GM21737 (cell line): ENCODE measurements at regions not wholly inside any gene's neighbourhood (a gene's known extent, or its start where the extent isn't known, plus 50 kb on each side); places are given as distances from the start of the nearest gene placed in this dataset.
"Not testable (repeated sequence)": the region's sequence is repeated elsewhere in the genome, so short reads cannot be mapped to it uniquely, and the experiment has no call there.

Source experiments
- ATAC-seq: cut with Tn5 transposase; IDR thresholded peaks from one replicate; pipeline ENCODE4 v1.9.1; 2021; ENCODE audit warnings: mild to moderate bottlenecking, moderate library complexity; ENCODE audit not compliant: unreplicated experiment

DNA sequence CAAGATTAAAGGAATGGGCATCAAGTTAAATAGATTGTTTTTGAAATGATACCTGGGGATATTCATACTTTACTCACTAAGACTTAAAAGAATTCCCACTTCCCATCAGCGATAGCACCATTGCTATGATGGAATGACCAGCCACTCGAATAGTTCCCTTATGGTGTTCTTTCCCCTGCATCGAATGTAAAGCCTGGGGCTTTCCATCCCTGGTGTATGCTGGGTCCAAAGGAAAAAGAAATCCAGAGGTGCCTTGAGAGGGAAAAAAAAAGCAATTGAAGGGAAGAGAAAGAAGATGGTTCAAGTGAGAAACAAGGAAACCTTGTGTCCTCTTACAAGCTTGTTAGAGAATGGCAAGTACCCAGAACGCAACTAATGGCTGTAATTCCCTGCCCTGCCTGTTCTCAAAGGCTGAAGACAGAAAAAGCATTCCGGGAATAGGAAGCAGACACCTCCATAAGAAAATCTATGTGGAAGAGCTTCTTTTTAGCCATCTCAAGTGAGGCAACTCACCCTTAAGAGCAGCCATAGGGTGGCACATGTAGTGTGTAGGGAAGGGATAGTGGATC, 351.1 kb upstream of the DAB2 start:
- ATAC-seq = no peak

DNA sequence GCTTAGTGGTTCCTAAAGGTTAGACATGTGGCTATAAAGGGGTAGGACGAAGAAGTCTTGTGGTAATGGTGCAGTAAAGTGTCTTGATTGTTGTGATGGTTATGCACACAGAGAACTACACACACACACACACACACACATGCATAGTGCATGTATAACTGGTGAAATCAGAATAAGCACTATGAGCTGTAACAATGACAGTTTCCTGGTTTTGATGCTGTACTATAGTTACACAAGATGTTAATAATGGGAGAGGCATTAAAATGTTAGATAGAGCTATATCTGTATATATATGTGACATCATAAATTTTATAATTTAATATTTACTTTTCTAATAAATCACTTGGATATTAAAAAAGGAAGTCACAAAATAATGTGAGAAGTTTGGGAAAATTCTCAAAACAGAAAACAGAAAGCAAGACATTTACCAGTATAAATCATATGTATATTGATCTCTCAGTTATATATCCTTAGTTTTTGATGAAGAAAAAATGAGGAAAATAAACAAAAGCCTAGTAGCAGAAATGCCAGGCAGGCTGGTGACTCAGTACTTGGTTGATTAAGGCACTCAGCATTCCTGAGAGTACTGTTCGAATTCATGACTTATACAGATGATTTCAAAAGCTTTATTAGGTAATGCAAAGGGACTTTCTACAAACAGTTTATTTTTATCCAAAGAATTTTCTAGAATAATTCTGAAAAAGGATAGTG, 350.5 kb upstream of the DAB2 start:
- no peak for ATAC-seq

DNA sequence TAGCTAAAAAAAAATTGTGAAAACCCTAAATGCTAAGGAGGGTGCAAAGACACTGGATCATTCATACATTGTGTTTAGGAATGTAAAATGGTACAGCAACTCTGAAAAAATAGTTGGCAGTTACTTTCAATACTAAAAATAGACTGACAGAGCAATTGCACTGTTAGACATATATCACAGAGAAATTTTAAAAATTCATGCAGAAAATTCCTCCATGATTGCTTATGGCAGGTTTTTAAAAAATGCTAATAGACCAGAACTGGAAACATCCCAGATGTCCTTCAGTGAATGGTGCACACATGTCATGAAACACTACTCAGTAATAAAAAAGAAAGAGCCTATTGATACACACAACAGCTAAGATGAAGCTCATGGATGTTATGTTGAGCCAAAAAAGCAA, 349.8 kb upstream of the DAB2 start:
- no peak for ATAC-seq

DNA sequence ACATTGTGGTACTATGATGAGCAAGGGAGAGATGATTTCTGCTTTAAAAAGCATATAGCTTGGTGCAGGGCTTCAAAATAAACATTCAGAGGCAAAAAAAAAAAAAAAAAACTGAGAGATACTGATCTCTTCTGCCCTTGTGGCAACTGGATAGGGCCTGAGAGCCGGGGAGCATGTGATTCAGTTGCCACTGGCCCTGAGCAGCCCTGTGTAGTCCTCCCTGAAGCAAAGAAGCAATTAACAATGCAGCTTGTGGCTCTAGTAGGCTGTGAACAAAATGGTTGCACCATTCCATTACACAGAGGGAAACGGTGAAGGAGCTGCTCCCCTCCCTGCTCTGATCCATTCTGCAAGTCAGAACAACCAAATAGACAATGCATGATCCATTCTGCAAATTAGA, 347.5 kb upstream of the DAB2 start:
- ATAC-seq = no peak

DNA sequence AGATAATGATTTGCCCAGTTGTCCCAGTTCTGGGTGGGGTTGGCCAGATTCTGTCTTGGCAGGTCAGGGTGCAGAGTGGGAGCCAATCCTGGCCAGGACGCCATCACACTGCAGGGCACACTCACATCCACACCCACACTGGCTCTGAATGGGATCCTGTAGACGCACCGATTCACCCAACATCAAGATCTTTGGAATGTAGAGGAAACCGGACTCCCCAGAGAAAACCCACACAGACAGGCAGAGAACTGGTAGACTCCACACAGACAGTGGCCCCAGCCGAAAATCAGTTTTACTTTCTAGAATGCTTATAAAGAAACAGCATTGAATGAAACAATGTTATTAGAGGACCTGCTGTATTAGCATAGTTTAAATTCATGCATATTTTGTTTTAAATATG, 343.1 kb upstream of the DAB2 start:
- no peak for ATAC-seq

DNA sequence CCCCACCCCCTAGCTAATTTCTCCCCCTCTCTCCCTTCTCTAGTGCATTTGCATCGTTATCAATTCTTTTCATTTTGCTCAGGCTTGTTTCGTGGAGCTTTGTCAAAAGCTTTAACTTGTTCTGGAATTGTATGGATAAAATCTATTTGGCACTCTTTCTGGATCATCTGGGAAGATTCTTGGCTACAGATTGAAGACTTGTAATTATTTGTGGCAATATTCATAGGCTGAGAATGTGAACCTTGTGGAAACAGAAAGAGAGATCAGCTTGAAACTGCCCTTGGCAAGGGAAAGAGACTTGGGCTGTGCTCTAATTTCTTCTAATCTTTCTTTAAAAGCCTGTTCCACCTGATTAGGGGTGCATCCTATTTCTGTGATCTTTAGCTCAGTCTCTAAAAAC, 340.6 kb upstream of the DAB2 start:
- ATAC-seq = no peak

DNA sequence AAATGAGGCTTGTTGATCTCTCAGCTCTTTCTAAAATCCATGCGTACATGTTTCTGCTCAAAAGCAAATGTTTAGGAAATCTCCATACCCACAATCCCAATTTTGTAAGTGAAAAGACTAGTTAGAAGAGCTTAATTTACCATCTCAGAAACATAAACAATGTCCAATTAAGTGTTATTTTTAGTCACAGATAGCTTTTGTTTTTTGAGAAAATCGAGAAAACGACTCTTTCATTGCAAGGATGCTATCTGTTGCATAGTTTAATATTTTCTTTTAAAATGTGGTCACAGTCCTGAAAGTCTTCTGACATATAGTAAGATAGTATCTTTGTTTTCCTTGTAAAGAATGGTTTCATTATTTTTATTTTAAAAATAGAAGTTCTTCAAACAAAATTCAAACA, 338.0 kb upstream of the DAB2 start:
- no peak for ATAC-seq

DNA sequence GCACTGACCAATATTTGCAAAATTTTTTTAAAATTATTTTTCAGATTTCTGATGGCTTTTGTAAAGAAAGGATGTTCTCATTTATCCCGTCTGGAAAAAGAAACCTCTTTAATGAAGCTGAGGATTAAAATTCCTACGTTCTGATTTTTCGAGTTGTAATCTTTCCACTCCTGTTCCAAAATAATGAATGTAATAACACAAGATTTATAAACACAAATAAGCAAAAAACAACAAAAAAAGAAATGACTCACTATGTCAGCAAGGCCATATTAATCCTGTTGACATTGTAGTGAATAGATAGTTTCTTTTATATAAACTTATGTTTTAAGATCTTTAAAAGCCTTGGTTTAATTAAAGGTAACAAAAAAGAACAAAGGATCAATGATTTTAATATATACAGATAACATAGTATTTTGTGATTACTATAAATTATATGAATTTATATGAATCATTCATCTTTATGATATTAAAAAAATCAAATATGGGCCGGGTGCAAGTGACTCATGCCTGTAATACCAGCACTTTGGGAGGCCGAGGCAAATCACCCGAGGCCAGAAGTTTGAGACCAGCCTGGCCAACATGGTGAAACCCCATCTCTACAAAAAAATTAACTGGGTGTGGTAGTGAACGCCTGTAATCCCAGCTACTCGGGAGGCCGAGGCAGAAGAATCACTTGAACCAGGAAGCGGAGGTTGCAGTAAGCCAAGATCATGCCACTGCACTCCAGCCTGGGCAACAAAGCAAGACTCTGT, 336.6 kb upstream of the DAB2 start:
- no peak for ATAC-seq

DNA sequence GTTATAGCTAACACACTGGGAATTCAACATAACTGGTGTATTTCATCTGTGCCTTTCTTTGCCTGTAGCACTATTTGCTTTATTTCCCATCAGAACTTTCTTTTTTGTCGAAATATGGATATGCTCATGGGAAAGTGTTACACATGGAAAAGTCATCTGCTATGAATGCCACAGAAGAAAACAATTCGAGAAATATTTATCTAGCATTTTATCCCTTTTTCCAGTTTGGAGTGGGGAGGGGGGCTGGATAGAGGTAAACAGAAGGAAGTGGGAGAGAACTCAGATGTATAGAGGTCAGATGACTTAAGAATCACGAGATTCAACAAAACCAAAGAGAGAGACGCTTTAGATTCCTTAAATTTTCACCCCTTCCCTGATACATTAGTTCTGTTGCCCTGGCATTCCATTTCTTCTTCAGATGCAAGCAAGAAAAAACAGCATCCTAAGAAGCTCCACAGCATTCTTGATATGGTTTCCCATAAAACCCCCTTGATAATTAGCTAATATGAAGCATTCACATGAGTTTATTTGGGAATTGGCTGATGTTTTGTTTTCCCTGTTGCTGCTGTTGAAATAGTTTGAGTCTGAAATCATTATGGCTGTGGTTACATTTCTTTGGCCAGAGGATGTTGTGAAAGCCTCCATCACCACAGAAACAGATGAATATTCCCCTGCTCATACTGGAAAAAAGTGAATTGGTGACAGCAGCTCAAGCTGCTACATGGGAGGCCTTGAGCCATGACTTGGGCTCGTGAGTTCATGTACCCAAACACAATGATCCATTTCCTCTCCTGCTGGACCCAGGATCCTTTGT, 335.8 kb upstream of the DAB2 start:
- no peak for ATAC-seq

DNA sequence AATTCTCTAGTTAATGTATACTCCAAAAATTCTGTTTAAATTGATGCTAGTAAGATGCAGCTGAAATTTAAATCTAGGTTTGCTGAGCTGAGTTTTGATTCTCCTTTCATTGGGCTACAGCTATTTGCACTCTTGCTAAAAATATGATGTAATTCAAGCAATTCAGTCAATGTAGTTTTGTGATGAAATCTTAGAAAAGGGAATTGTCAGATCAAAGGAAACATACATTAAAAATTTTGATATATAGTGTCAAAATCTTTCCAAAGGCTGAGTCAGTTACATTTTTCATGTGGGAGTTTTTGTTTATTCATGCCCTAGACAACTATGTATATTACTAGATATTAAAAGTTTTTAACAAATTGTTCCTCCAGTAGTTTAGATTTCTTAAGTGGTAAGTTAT, 334.9 kb upstream of the DAB2 start:
- no peak for ATAC-seq

DNA sequence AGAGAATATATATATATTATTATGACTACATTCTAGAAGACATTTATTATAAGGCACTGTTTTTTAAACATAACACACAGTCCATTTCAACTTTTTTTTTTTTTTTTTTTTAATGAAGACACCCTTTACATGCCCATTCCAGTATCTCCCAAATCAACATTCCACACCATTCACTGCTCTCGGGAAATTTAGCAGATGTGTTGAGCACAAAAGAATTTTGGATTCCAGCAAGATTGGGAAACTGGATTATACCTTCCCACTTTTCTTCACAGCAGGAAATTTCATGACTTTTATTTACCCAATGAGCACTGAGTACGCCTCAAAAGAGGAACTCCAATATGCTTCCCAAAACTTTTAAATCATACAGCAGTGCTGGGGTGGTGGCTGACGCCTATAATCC, 333.6 kb upstream of the DAB2 start:
- ATAC-seq = no peak

DNA sequence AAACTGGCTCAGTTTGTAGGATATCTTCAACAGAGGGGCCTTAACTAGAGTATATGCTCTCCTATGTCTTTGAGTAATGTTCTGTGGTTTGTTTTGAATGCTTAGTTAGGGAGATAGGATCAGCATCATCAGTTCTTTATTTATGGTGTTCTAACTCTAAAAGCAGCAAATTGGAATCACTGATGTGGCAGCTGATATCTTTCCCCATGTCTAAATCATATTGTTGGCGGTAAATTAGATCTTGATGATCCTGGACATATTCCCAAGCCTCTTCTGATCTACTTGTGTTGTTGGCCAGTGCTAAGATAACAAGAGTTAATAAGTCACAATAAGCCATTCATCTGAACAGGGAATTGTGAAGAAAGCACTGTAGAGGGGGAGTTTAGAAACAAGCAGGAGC, 332.4 kb upstream of the DAB2 start:
- no peak for ATAC-seq

DNA sequence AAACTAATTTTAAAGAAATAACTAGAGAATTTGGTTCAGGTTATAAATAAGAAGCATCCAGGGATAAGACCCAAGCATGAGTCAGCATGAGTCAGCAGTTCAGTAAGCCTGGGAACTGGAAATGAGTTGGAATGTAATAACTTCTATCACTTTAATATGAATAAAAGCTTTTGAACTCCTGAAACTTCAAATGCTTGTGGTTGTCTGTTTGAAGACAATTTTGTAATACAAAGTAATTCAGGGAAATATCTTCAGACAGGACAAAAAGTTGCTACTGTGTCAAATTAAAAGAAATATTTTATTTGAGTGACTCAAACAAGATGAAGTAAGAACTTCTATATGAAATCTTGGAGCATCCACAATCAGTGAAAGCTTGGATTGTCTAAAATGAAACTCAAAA, 331.2 kb upstream of the DAB2 start:
- no peak for ATAC-seq

DNA sequence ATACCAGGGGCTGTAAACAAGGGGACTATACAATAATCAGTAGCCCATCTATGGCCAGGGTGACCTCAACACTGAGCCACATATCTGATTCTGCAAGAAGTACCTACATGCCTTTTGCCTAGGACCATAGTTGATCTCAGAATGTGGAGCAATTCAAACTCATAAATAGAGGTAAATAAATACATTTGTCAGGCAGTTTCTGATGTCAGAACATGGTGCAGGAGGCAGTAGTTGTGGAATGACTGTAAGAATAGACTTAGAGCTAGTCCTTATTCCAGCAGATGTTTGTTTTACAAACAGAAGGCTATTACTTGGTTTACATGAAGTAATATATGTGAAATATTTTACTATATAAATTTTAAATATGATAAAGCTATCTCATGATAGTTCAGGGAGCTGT, 330.7 kb upstream of the DAB2 start:
- no peak for ATAC-seq

DNA sequence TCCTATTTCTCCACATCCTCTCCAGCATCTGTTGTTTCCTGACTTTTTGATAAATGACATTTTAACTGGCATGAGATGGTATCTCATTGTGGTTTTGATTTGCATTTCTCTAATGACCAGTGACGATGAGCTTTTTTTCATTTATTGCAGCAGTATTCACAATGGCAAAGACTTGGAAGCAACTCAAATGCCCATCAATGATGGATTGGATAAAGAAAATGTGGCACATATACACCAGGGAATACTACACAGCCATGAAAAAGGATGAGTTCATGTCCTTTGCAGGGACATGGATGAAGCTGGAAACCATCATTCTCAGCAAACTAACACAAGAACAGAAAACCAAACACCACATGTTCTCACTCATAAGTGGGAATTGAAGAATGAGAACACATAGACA, 329.0 kb upstream of the DAB2 start:
- ATAC-seq = not testable (repeated sequence)

DNA sequence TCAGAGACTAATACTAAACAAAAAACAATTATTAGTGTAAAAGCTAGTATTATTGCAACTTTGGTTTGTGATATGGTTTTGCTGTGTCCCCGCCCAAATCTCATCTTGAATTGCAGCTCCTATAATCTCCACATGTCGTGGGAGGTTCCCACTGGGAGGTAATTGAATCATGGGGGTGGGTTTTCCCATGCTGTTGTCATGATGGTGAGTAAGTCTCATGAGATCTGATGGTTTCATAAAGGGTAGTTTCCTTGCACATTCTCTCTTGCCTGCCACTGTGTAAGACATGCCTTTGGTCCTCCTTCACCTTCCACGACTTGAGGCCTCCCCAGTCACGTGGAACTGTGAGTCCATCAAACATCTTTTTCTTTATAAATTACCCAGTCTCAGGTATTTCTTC, 325.9 kb upstream of the DAB2 start:
- no peak for ATAC-seq

DNA sequence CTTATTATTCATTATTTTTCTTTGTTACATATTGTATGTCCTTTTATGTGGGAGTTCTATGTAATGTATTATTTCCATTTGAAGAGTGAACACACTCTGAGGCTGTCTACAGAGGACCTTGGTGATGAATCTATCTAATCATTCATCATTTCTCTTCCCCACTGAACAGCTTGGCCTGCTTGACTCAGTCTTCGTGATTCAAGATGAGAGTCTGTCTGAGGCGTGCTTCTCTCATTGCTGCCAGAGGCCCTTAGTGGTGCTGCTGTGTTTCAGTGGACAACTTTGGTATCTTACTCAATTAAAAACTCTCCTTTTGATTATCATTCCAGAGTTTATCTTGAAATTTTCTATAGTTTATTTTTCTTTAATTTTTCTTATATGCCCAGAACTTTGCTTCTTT, 318.1 kb upstream of the DAB2 start:
- ATAC-seq = no peak

DNA sequence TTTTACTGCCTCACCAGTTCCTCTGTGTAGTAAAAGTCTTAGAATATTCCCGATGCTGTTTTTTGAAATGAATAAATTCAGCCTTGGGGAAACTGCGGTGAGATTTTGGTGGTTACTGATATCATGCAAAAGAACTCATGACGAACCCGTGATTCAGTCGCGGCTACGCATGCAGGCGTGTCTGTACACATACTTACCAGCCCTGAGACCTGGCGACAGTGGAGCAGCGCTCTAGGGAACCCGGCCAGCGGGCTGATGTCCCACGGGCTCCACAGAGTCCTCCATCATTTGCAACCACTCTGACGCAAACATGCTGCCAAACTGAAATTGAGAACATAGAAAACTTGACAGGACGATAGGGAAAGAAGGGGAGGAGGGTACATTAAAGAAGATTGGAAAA, 315.6 kb upstream of the DAB2 start:
- no peak for ATAC-seq

DNA sequence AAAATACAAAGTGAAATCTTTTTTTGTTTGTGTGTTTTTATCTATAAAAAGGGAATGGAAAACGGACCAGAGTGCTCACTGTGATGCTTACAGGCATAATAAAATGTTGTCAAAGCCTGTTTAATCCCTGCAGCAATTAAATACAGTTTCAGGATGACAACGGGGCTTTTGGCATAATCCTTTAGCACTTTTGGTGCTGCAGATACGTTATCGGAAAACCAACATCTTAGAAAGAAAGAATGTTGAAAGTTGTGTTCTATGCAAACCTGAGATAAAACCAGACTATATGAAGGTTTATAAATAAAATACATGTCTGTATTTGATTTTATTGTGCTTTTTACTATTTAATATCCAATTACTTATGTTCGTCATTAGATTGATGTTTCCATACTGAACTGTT, 307.4 kb upstream of the DAB2 start:
- no peak for ATAC-seq

DNA sequence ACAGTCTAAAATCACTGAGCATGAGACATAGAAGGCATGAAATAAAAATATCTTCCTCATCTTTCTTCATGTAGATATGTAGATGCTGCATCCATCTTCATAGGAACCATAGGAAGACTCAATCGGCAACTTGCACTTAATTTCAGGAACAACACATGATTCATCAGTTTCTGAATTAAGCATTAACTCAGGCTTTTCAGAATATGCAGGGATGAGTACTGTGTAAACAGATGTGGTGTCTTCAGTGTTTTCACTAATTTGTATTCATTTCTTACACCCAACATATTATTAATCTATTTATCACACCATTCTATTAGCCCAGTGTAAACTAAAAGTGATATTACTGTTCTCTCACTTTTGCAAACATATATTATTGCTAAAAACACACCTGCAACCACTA, 305.9 kb upstream of the DAB2 start:
- no peak for ATAC-seq

DNA sequence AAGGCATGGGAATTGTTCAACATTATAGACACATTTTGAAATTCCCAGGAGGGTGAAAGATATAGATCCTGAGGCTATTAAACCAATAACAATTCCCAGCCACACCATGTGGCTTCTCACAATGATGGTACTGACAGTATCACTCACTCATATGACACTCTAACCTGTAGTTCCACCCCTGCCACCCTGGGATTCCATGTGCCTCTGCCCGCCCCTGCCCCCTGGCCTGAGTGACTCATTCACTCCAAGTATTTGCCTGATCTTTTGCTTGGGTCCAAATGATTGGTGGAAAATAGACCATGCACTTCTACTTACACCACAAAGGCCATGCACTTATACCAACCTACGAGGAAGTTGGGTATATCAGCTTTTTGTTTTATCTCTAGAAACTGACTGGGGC, 305.2 kb upstream of the DAB2 start:
- no peak for ATAC-seq

DNA sequence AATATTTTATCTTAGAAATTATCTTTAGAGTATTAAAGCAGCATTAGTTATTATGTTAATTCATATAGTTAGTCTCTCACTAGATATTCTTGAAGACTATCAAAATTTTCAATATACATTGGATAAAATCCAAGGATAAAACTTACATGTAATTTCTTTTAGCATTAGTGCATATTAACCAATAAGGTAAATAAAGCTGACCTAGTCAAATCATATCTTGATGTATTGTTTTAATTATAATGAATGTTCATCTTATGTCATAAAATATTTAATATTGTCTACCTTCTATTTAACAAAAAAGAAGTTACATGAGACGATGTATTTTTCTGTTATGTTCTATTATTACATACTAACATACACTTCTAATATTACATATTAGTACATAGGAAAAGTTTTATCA, 301.7 kb upstream of the DAB2 start:
- ATAC-seq = no peak
